ENCODE measurements at regions not wholly inside any gene's neighbourhood (a gene's known extent, or its start where the extent isn't known, plus 50 kb on each side); places are given as distances from the start of the nearest gene placed in this dataset.

DNA sequence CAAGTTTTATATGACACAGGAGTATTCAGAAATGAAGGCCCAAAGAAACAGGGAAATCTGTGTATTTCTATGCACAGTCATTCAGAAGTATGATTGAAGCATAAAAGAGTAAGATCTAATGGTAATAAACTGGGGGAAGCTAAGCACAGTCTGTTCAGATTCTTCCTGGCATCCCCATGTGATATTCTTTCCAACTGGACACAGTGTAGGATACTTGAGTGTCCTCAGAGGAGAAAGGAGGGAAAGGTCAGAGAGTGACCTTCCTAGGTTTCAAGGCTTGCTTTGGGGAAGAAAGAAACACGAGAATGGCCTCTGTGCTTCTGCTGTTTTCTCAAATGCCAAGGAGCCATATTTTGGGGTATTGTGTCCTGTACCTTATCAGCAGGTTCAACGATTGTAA, 1798.4 kb upstream of the WWC1 start:
- Histone ChIP-seq H2BK5ac (ENCODE audit: low read depth, low read length, poor library complexity, severe bottlenecking) (no peak overlapping the region), H2BK120ac (ENCODE audit: low read depth, low read length) (no peak overlapping the region), H3K18ac (ENCODE audit: low read depth in 1 of 2, low read length in 2 of 2) (no peak overlapping the region), H3K23ac (ENCODE audit: low read length in 2 of 2) (no peak overlapping the region), H2AK5ac (ENCODE audit: low read length, severe bottlenecking) (no peak overlapping the region), H2BK15ac (ENCODE audit: low read depth, poor library complexity, severe bottlenecking) (no peak overlapping the region), H3K27ac (ENCODE audit: low read length, poor library complexity, severe bottlenecking) (no peak overlapping the region), H3K4ac (ENCODE audit: low read depth in 1 of 2, low read length in 2 of 2) (no peak overlapping the region), H3K4me3 (ENCODE audit: insufficient read depth in 1 of 2, low read depth in 1 of 2, low read length in 2 of 2) (no peak overlapping the region), H3K14ac (ENCODE audit: low read length in 2 of 2) (no peak overlapping the region), H3K27me3 (ENCODE audit: control insufficient read depth in 1 of 2, insufficient read depth in 1 of 2, low read length in 2 of 2) (no peaks in the 10 kb centered on the region), H4K8ac (ENCODE audit: low read length) (no peak overlapping the region), H3K79me1 (replicated peaks; ENCODE audit: low read length, poor library complexity, severe bottlenecking) (no peaks in the 10 kb centered on the region), H2AFZ (ENCODE audit: low read depth, low read length) (no peak overlapping the region), H3K36me3 (ENCODE audit: control insufficient read depth in 1 of 2, insufficient read depth in 2 of 2, low read depth in 1 of 2, low read length in 2 of 2) (no peaks in the 10 kb centered on the region), H3K9me3 (ENCODE audit: control insufficient read depth, low read length) (peaks cover 3% of the 10 kb centered on the region), H3K4me2 (ENCODE audit: low read length, poor library complexity, severe bottlenecking) (no peak overlapping the region), H3K4me1 (ENCODE audit: control insufficient read depth, insufficient read depth, low read depth, low read length) (no peaks in the 10 kb centered on the region), H3K9ac (ENCODE audit: low read length) (no peak overlapping the region), H2BK12ac (ENCODE audit: low read length in 2 of 2) (no peak overlapping the region), H4K91ac (ENCODE audit: low read length) (no peak overlapping the region)
- WGBS, result 78% methylated on average over 2 of the region's 2 CpGs
- DNase-seq, result no peak

DNA sequence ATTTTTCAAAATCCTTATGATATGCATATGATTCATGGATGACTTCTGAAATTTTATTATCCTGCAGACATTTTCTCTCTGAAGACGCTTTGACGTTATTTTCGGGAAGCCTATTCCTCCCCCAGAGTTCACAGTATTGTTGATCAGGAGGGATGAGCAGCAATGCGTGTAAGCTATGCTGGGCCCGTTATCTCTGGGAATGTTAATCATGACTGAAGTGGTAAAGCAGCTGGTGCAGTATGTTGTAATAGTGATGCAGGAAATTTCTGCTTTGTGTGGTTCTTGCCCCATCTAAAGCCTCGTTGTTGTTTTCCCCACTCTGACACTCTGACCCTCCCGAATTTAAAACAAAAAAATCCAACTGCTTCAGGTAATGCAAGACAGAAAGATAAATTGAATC, 1797.8 kb upstream of the WWC1 start:
- H3K36me3 ChIP-seq (ENCODE audit: control insufficient read depth in 1 of 2, insufficient read depth in 2 of 2, low read depth in 1 of 2, low read length in 2 of 2), result no peaks in the 10 kb centered on the region
- no peak overlapping the region for H3K4me3 ChIP-seq (ENCODE audit: insufficient read depth in 1 of 2, low read depth in 1 of 2, low read length in 2 of 2)
- H2AFZ ChIP-seq (ENCODE audit: low read depth, low read length), result no peak overlapping the region
- H4K91ac ChIP-seq (ENCODE audit: low read length), result no peak overlapping the region
- H2BK15ac ChIP-seq (ENCODE audit: low read depth, poor library complexity, severe bottlenecking), result no peak overlapping the region
- no peak overlapping the region for H3K4ac ChIP-seq (ENCODE audit: low read depth in 1 of 2, low read length in 2 of 2)
- no peak overlapping the region for H2AK5ac ChIP-seq (ENCODE audit: low read length, severe bottlenecking)
- H2BK120ac ChIP-seq (ENCODE audit: low read depth, low read length), result no peak overlapping the region
- no peak overlapping the region for H3K23ac ChIP-seq (ENCODE audit: low read length in 2 of 2)
- H3K14ac ChIP-seq (ENCODE audit: low read length in 2 of 2), result no peak overlapping the region
- H3K4me2 ChIP-seq (ENCODE audit: low read length, poor library complexity, severe bottlenecking), result no peak overlapping the region
- H2BK12ac ChIP-seq (ENCODE audit: low read length in 2 of 2), result no peak overlapping the region
- no peaks in the 10 kb centered on the region for H3K79me1 ChIP-seq (replicated peaks; ENCODE audit: low read length, poor library complexity, severe bottlenecking)
- H3K9me3 ChIP-seq (ENCODE audit: control insufficient read depth, low read length), result no peaks in the 10 kb centered on the region
- H3K4me1 ChIP-seq (ENCODE audit: control insufficient read depth, insufficient read depth, low read depth, low read length), result no peaks in the 10 kb centered on the region
- peak; percentile 63 for DNase-seq
- no peak overlapping the region for H2BK5ac ChIP-seq (ENCODE audit: low read depth, low read length, poor library complexity, severe bottlenecking)
- 79% methylated on average over 7 of the region's 7 CpGs for WGBS
- no peak overlapping the region for H3K27ac ChIP-seq (ENCODE audit: low read length, poor library complexity, severe bottlenecking)
- no peak overlapping the region for H3K18ac ChIP-seq (ENCODE audit: low read depth in 1 of 2, low read length in 2 of 2)
- no peaks in the 10 kb centered on the region for H3K27me3 ChIP-seq (ENCODE audit: control insufficient read depth in 1 of 2, insufficient read depth in 1 of 2, low read length in 2 of 2)
- no peak overlapping the region for H3K9ac ChIP-seq (ENCODE audit: low read length)
- no peak overlapping the region for H4K8ac ChIP-seq (ENCODE audit: low read length)

DNA sequence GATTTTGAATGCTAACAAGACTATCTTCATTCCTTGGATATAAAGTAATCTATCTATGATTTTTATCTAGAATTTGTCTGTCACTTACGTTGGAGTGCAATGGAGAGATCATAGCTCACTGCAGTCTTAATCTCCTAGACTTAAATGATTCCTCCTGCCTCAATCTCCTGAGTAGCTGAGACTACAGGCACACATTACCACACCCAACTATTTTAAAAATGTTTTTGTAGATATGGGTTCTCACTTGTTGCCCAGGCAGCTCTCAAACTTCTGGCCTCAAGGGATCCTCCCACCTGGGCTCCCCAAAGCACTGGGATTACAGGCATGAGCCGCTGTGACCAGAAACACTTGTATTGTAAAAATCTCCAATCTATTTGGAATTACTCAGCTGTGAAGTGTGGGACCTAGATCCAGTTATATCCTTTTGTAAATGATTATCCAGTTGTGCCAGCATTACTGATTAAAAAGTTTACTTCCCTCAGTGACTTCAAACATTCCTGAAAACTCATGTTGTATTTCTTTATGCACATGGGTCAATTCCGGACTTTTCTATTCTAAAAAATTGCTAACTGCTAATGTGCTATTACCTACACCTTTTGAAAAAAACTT, 1793.8 kb upstream of the WWC1 start:
- H2BK12ac ChIP-seq (ENCODE audit: low read length in 2 of 2), result no peak overlapping the region
- H3K14ac ChIP-seq (ENCODE audit: low read length in 2 of 2), result no peak overlapping the region
- no peak overlapping the region for H3K9ac ChIP-seq (ENCODE audit: low read length)
- no peak overlapping the region for H3K4me3 ChIP-seq (ENCODE audit: insufficient read depth in 1 of 2, low read depth in 1 of 2, low read length in 2 of 2)
- H2BK120ac ChIP-seq (ENCODE audit: low read depth, low read length), result no peak overlapping the region
- H4K8ac ChIP-seq (ENCODE audit: low read length), result no peak overlapping the region
- no peaks in the 10 kb centered on the region for H3K79me1 ChIP-seq (replicated peaks; ENCODE audit: low read length, poor library complexity, severe bottlenecking)
- no peaks in the 10 kb centered on the region for H3K27me3 ChIP-seq (ENCODE audit: control insufficient read depth in 1 of 2, insufficient read depth in 1 of 2, low read length in 2 of 2)
- H2BK5ac ChIP-seq (ENCODE audit: low read depth, low read length, poor library complexity, severe bottlenecking), result no peak overlapping the region
- no peak overlapping the region for H3K4ac ChIP-seq (ENCODE audit: low read depth in 1 of 2, low read length in 2 of 2)
- WGBS, result 0% methylated on average over 1 of the region's 3 CpGs
- H4K91ac ChIP-seq (ENCODE audit: low read length), result no peak overlapping the region
- no peak overlapping the region for H2AFZ ChIP-seq (ENCODE audit: low read depth, low read length)
- H3K18ac ChIP-seq (ENCODE audit: low read depth in 1 of 2, low read length in 2 of 2), result no peak overlapping the region
- H3K9me3 ChIP-seq (ENCODE audit: control insufficient read depth, low read length), result peaks cover 14% of the 10 kb centered on the region
- no peaks in the 10 kb centered on the region for H3K36me3 ChIP-seq (ENCODE audit: control insufficient read depth in 1 of 2, insufficient read depth in 2 of 2, low read depth in 1 of 2, low read length in 2 of 2)
- no peak overlapping the region for H2BK15ac ChIP-seq (ENCODE audit: low read depth, poor library complexity, severe bottlenecking)
- H3K27ac ChIP-seq (ENCODE audit: low read length, poor library complexity, severe bottlenecking), result no peak overlapping the region
- DNase-seq, result no peak
- H2AK5ac ChIP-seq (ENCODE audit: low read length, severe bottlenecking), result no peak overlapping the region
- H3K23ac ChIP-seq (ENCODE audit: low read length in 2 of 2), result no peak overlapping the region
- no peaks in the 10 kb centered on the region for H3K4me1 ChIP-seq (ENCODE audit: control insufficient read depth, insufficient read depth, low read depth, low read length)
- H3K4me2 ChIP-seq (ENCODE audit: low read length, poor library complexity, severe bottlenecking), result no peak overlapping the region

DNA sequence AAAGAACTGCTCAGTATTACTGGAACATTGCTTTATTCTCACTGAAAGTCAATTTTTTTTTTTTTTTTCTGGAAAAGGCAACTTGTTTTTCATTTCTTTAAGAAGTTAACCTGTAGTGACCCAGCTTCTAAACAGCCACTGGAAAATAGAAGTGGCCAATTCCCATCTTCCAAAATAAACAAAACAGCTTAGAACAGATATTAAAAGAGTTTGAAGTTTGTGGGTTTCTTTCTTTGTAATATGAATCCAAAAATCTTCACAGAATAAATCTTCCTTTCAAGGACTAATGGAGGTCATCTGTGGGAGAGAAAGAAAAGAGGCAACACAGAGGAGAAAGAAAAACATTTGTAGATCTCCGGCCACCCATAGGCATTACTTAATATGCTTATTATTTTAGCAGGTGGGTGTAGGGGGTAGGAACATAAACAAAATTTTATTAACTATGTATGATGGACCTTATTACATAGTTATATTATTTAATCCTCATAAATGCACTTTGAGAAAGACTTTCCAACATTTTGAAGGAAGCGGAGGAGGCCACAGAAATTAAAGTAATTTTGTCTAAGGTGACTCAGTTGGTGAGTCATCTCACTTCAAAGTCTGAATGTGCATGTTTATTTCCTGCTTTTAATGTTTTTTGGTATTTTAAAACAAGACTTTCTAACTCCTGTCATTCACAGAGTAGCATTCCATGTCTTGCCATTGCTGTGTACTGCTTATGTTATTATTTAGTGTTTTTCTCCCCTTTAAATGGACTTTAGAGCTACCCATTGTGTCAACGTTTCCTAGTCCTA, 1791.8 kb upstream of the WWC1 start:
- Histone ChIP-seq H3K9ac (ENCODE audit: low read length) (no peak overlapping the region), H2BK12ac (ENCODE audit: low read length in 2 of 2) (no peak overlapping the region), H4K91ac (ENCODE audit: low read length) (no peak overlapping the region), H3K4me1 (ENCODE audit: control insufficient read depth, insufficient read depth, low read depth, low read length) (no peaks in the 10 kb centered on the region), H3K36me3 (ENCODE audit: control insufficient read depth in 1 of 2, insufficient read depth in 2 of 2, low read depth in 1 of 2, low read length in 2 of 2) (no peaks in the 10 kb centered on the region), H3K4ac (ENCODE audit: low read depth in 1 of 2, low read length in 2 of 2) (no peak overlapping the region), H2AK5ac (ENCODE audit: low read length, severe bottlenecking) (no peak overlapping the region), H3K23ac (ENCODE audit: low read length in 2 of 2) (no peak overlapping the region), H2BK15ac (ENCODE audit: low read depth, poor library complexity, severe bottlenecking) (no peak overlapping the region), H3K27me3 (ENCODE audit: control insufficient read depth in 1 of 2, insufficient read depth in 1 of 2, low read length in 2 of 2) (no peaks in the 10 kb centered on the region), H3K4me2 (ENCODE audit: low read length, poor library complexity, severe bottlenecking) (no peak overlapping the region), H4K8ac (ENCODE audit: low read length) (no peak overlapping the region), H3K14ac (ENCODE audit: low read length in 2 of 2) (no peak overlapping the region), H2BK120ac (ENCODE audit: low read depth, low read length) (no peak overlapping the region), H2BK5ac (ENCODE audit: low read depth, low read length, poor library complexity, severe bottlenecking) (no peak overlapping the region), H3K4me3 (ENCODE audit: insufficient read depth in 1 of 2, low read depth in 1 of 2, low read length in 2 of 2) (no peak overlapping the region), H3K79me1 (replicated peaks; ENCODE audit: low read length, poor library complexity, severe bottlenecking) (no peaks in the 10 kb centered on the region), H3K27ac (ENCODE audit: low read length, poor library complexity, severe bottlenecking) (no peak overlapping the region), H3K18ac (ENCODE audit: low read depth in 1 of 2, low read length in 2 of 2) (no peak overlapping the region), H3K9me3 (ENCODE audit: control insufficient read depth, low read length) (peaks cover 25% of the 10 kb centered on the region), H2AFZ (ENCODE audit: low read depth, low read length) (no peak overlapping the region)
- 80% methylated on average over 1 of the region's 3 CpGs for WGBS
- peak; percentile 16 for DNase-seq
